GM12878 (cell line): ENCODE measurements at regions not wholly inside any gene's neighbourhood (a gene's known extent, or its start where the extent isn't known, plus 50 kb on each side); places are given as distances from the start of the nearest gene placed in this dataset.

Experiments
- ATAC-seq: fragments of 200-7000 bp; cut with Tn5 transposase; 3 replicates; pipeline ENCODE4 v1.9.1; 2020; ENCODE audit warnings: mild to moderate bottlenecking, moderate library complexity
- BruUV-seq: library from RNA; stranded (reverse); fragments of 400-500 nt; replicated peaks from 2 replicates; lab custom pipeline; 2021; lab: Mats Ljungman, UMichigan
- CTCF ChIA-PET: fragments of 300-600 bp; sonication (Branson Sonifier 250); formaldehyde crosslinking; extraction: SDS; loops from one replicate; lab custom pipeline; 2021; ENCODE audit warnings: inconsistent platforms; lab: Yijun Ruan, JAX
- POLR2A ChIA-PET: fragments of 350-600 bp; formaldehyde crosslinking; extraction: SDS; loops from one replicate; lab custom pipeline; 2021; ENCODE audit warnings: inconsistent platforms; lab: Charles Lee
- RAD21 ChIA-PET: fragments of 300-600 bp; sonication (Branson Sonifier 250); formaldehyde crosslinking; loops from one replicate; lab custom pipeline; 2023; ENCODE audit warnings: antibody characterized with exemption; ENCODE audit not compliant: unreplicated experiment; lab: Charles Lee
- SMC1A ChIA-PET: fragments of 300-600 bp; sonication (Branson Sonifier 250); formaldehyde crosslinking; loops from one replicate; lab custom pipeline; 2023; ENCODE audit not compliant: unreplicated experiment, uncharacterized antibody; lab: Charles Lee
- DNase-seq: peaks from one replicate; pipeline ENCODE4 v3.0.0-alpha.2; 2011; ENCODE audit warnings: low read depth, low spot score
- FAIRE-seq: peaks from 3 replicates; lab custom pipeline; 2011; peaks lifted over from hg19 to GRCh38; lab: Jason Lieb, UNC
- H2AFZ ChIP-seq: 2 replicates; pipeline ENCODE4 v1.6.0; 2011; ENCODE audit warnings: low read depth, low read length, control low read depth; ENCODE audit not compliant: control insufficient read depth
- H3K27ac ChIP-seq: 2 replicates; pipeline ENCODE4 v1.5.1; 2011; ENCODE audit warnings: control low read depth; ENCODE audit not compliant: control insufficient read depth, insufficient read depth
- H3K27me3 ChIP-seq, 2 experiments: replicated peaks in 1 of 2; 2 replicates each; pipeline versions ENCODE4 v1.6.0 to v1.6.1; 2011; ENCODE audit warnings: low read length in 1 of 2; ENCODE audit not compliant: control insufficient read depth in 2 of 2, insufficient read depth in 2 of 2
- H3K36me3 ChIP-seq, 2 experiments: 2 replicates each; pipeline ENCODE4 v1.5.1; 2011; ENCODE audit warnings: low read length in 1 of 2; ENCODE audit not compliant: control insufficient read depth in 2 of 2, insufficient read depth in 2 of 2
- H3K4me1 ChIP-seq: 2 replicates; pipeline ENCODE4 v1.6.1; 2011; ENCODE audit warnings: mild to moderate bottlenecking, low read length, moderate library complexity, mixed read lengths; ENCODE audit not compliant: control insufficient read depth, insufficient read depth
- H3K4me2 ChIP-seq: 2 replicates; pipeline ENCODE4 v1.6.0; 2011; ENCODE audit warnings: control low read depth; ENCODE audit not compliant: control insufficient read depth, insufficient read depth
- H3K4me3 ChIP-seq: fragments of 200-600 bp; sonication (generic); 2 replicates; pipeline ENCODE4 v1.5.1; 2016
- H3K79me2 ChIP-seq: 2 replicates; pipeline ENCODE4 v1.6.0; 2011; ENCODE audit warnings: low read length; ENCODE audit not compliant: control insufficient read depth, insufficient read depth
- H3K9ac ChIP-seq: 2 replicates; pipeline ENCODE4 v1.8.0; 2011; ENCODE audit warnings: low read length, control low read depth, mixed read lengths; ENCODE audit not compliant: control insufficient read depth, insufficient read depth
- H3K9me3 ChIP-seq: replicated peaks from 3 replicates; pipeline ENCODE4 v1.5.1; 2011; ENCODE audit warnings: mild to moderate bottlenecking, low read length; ENCODE audit not compliant: control insufficient read depth, insufficient read depth
- H4K20me1 ChIP-seq: 2 replicates; pipeline ENCODE4 v1.6.0; 2011; ENCODE audit not compliant: control insufficient read depth, insufficient read depth
- DPF2 ChIP-seq: fragments of 450-650 bp; IDR thresholded peaks from 2 replicates; pipeline ENCODE4 v1.6.1; 2017; ENCODE audit warnings: mild to moderate bottlenecking
- NBN ChIP-seq: fragments of 450-650 bp; IDR thresholded peaks from 2 replicates; pipeline ENCODE4 v1.6.1; 2016
- RAD21 ChIP-seq: IDR thresholded peaks from 2 replicates; pipeline ENCODE4 v1.6.1; 2011; ENCODE audit warnings: mild to moderate bottlenecking, low read depth, low read length, moderate library complexity; ENCODE audit not compliant: insufficient read depth
- RELA ChIP-seq: fragments of 450-650 bp; IDR thresholded peaks from 2 replicates; pipeline ENCODE4 v1.8.0; 2014; ENCODE audit warnings: borderline replicate concordance; ENCODE audit not compliant: partially characterized antibody
- SMAD1 ChIP-seq: fragments of 450-650 bp; IDR thresholded peaks from 2 replicates; pipeline ENCODE4 v1.6.1; 2018; ENCODE audit warnings: mild to moderate bottlenecking, low read depth; ENCODE audit not compliant: partially characterized antibody
- TCF7 ChIP-seq: IDR thresholded peaks from 2 replicates; pipeline ENCODE4 v1.6.1; 2014; ENCODE audit warnings: antibody characterized with exemption, borderline replicate concordance
- ZNF592 ChIP-seq: fragments of 450-650 bp; IDR thresholded peaks from 2 replicates; pipeline ENCODE4 v1.6.1; 2017; ENCODE audit warnings: mild to moderate bottlenecking, moderate library complexity
- ZNF622 ChIP-seq: fragments of 450-650 bp; IDR thresholded peaks from 2 replicates; pipeline ENCODE4 v1.6.1; 2017; ENCODE audit warnings: mild to moderate bottlenecking, inconsistent platforms
- ZSCAN29 ChIP-seq: fragments of 450-650 bp; IDR thresholded peaks from 2 replicates; pipeline ENCODE4 v1.6.1; 2017; ENCODE audit warnings: mild to moderate bottlenecking, moderate library complexity
- WGBS: methylation state at CpG from one replicate; pipeline ENCODE4 v1.1.6; 2016; ENCODE audit warnings: low lambda C conversion rate; ENCODE audit not compliant: insufficient replicate concordance, insufficient coverage; ENCODE audit errors: missing lambda C conversion rate; 5-methylcytosine and 5-hydroxymethylcytosine counted together
- in situ Hi-C: fragments of 300-500 bp; cut with MboI; formaldehyde crosslinking; loops from 9 replicates; pipeline ENCODE4 v1.14.3; 2018; ENCODE audit warnings: mixed read lengths
- intact Hi-C: fragments of 100-400 bp; cut with micrococcal nuclease; formaldehyde crosslinking; loops from one replicate; pipeline ENCODE4 v1.14.2; 2022; ENCODE audit not compliant: unreplicated experiment
- TF ChIP-seq, protein P1 (sequence below): IDR thresholded peaks from 2 replicates; pipeline ENCODE4 v1.6.1; 2011; ENCODE audit warnings: borderline replicate concordance, low read depth, mild to moderate bottlenecking, moderate library complexity, low read length; ENCODE audit not compliant: insufficient read depth, poor library complexity, severe bottlenecking
- TF ChIP-seq, protein P2 (sequence below): fragments of 450-650 bp; IDR thresholded peaks from 2 replicates; pipeline ENCODE4 v1.6.1; 2017; ENCODE audit warnings: low read depth, mild to moderate bottlenecking, moderate library complexity
- TF ChIP-seq, protein P3 (sequence below): fragments of 450-650 bp; IDR thresholded peaks from 2 replicates; pipeline ENCODE4 v1.6.1; 2014; ENCODE audit warnings: mild to moderate bottlenecking

DNA sequence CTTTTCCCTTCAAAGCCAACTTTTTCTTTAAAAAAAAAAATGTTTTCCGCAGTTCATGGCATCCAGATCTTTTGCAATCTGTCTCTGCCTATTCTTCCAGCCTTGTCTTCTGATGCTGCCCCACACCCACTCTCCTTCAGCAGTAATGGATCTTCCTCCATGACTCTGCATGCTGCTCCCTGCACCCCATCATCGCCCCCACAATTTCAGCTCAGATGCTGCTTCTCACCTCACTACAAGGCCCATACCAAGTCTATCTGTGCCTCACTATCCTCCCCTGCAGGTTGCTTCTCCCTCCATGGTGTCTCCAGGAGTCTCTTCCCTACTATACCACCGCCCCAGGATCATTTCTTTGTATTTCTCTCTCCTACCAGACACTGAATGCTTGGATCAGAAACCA is 260.6 kb downstream of the ANAPC1 start:
- SMC1A ChIA-PET = interaction anchor here (0.7 kb wide), 1 partner anchor 118 kb away, joined by 3 read pairs; no protein-coding TSS in a partner anchor
- in situ Hi-C loops = no loop called here
- no peak overlapping the region for H3K9ac ChIP-seq
- CTCF ChIA-PET = no interaction called here
- RAD21 ChIA-PET = no interaction called here
- ATAC-seq (no peak), FAIRE-seq (no peak), DNase-seq (no peak)
- no peaks in the 10 kb centered on the region for H4K20me1 ChIP-seq
- H3K4me1 ChIP-seq = no peaks in the 10 kb centered on the region
- TF ChIP-seq ZNF592 (no peak), RAD21 (no peak), DPF2 (no peak), TCF7 (no peak), ZNF622 (no peak), ZSCAN29 (no peak), SMAD1 (no peak), NBN (no peak), RELA (no peak)
- TF ChIP-seq, protein P1, sequence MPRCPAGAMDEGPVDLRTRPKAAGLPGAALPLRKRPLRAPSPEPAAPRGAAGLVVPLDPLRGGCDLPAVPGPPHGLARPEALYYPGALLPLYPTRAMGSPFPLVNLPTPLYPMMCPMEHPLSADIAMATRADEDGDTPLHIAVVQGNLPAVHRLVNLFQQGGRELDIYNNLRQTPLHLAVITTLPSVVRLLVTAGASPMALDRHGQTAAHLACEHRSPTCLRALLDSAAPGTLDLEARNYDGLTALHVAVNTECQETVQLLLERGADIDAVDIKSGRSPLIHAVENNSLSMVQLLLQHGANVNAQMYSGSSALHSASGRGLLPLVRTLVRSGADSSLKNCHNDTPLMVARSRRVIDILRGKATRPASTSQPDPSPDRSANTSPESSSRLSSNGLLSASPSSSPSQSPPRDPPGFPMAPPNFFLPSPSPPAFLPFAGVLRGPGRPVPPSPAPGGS = no peak
- TF ChIP-seq, protein P2, sequence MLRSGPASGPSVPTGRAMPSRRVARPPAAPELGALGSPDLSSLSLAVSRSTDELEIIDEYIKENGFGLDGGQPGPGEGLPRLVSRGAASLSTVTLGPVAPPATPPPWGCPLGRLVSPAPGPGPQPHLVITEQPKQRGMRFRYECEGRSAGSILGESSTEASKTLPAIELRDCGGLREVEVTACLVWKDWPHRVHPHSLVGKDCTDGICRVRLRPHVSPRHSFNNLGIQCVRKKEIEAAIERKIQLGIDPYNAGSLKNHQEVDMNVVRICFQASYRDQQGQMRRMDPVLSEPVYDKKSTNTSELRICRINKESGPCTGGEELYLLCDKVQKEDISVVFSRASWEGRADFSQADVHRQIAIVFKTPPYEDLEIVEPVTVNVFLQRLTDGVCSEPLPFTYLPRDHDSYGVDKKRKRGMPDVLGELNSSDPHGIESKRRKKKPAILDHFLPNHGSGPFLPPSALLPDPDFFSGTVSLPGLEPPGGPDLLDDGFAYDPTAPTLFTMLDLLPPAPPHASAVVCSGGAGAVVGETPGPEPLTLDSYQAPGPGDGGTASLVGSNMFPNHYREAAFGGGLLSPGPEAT = no peak
- TF ChIP-seq, protein P3, sequence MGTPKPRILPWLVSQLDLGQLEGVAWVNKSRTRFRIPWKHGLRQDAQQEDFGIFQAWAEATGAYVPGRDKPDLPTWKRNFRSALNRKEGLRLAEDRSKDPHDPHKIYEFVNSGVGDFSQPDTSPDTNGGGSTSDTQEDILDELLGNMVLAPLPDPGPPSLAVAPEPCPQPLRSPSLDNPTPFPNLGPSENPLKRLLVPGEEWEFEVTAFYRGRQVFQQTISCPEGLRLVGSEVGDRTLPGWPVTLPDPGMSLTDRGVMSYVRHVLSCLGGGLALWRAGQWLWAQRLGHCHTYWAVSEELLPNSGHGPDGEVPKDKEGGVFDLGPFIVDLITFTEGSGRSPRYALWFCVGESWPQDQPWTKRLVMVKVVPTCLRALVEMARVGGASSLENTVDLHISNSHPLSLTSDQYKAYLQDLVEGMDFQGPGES = no peak
- H3K79me2 ChIP-seq = no peaks in the 10 kb centered on the region
- POLR2A ChIA-PET = no interaction called here
- no peak overlapping the region for H2AFZ ChIP-seq
- no peaks in the 10 kb centered on the region; the same call in 1 of the 3 replicates for H3K9me3 ChIP-seq
- H3K27me3 ChIP-seq = peaks cover 0 to 2% of the 10 kb centered on the region in 2 experiments; a peak in 1 of 4 replicates
- WGBS = 43% methylated on average over 3 of the region's 3 CpGs
- H3K36me3 ChIP-seq = no peaks in the 10 kb centered on the region
- H3K4me2 ChIP-seq = no peak overlapping the region
- H3K27ac ChIP-seq = no peak overlapping the region
- BruUV-seq = no TSS peak
- intact Hi-C loops = no loop called here
- H3K4me3 ChIP-seq = no peak overlapping the region
